ENCODE measurements at regions not wholly inside any gene's neighbourhood (a gene's known extent, or its start where the extent isn't known, plus 50 kb on each side); places are given as distances from the start of the nearest gene placed in this dataset.

GRCh38 chr5:61596265-61596664 lies 264.2 kb downstream of the ZSWIM6 start:
- Histone ChIP-seq H3K4me3 (no peak overlapping the region), H3K9me3 (no peaks in the 10 kb centered on the region), H3K36me3 (no peaks in the 10 kb centered on the region), H3K27me3 (no peaks in the 10 kb centered on the region), H3K4me1 (peaks cover 0 to 25% (median 3%) of the 10 kb centered on the region in 4 donors), H3K27ac (no peak overlapping the region)
- DNase-seq, result no peak
- intact Hi-C loops (cut with DNase I), result no loop called here
- ATAC-seq, result peak; percentile 80 to 89 (median 81)
- 40% methylated on average over 1 of the region's 1 CpG for WGBS (ENCODE audit: insufficient coverage, low coverage, low lambda C conversion rate, missing lambda C conversion rate)
- TF ChIP-seq, protein P1, sequence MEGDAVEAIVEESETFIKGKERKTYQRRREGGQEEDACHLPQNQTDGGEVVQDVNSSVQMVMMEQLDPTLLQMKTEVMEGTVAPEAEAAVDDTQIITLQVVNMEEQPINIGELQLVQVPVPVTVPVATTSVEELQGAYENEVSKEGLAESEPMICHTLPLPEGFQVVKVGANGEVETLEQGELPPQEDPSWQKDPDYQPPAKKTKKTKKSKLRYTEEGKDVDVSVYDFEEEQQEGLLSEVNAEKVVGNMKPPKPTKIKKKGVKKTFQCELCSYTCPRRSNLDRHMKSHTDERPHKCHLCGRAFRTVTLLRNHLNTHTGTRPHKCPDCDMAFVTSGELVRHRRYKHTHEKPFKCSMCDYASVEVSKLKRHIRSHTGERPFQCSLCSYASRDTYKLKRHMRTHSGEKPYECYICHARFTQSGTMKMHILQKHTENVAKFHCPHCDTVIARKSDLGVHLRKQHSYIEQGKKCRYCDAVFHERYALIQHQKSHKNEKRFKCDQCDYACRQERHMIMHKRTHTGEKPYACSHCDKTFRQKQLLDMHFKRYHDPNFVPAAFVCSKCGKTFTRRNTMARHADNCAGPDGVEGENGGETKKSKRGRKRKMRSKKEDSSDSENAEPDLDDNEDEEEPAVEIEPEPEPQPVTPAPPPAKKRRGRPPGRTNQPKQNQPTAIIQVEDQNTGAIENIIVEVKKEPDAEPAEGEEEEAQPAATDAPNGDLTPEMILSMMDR (IDR thresholded peaks at IDR 0.05), result no peak
- TF ChIP-seq POLR2A (IDR thresholded peaks at IDR 0.05), result no peak

GRCh38 chr5:61597684-61598083 lies 265.6 kb downstream of the ZSWIM6 start:
- TF ChIP-seq, protein P1 (IDR thresholded peaks at IDR 0.05), result no peak
- TF ChIP-seq POLR2A (IDR thresholded peaks at IDR 0.05), result no peak
- no peaks in the 10 kb centered on the region for H3K36me3 ChIP-seq
- intact Hi-C loops (cut with DNase I), result no loop called here

DNA sequence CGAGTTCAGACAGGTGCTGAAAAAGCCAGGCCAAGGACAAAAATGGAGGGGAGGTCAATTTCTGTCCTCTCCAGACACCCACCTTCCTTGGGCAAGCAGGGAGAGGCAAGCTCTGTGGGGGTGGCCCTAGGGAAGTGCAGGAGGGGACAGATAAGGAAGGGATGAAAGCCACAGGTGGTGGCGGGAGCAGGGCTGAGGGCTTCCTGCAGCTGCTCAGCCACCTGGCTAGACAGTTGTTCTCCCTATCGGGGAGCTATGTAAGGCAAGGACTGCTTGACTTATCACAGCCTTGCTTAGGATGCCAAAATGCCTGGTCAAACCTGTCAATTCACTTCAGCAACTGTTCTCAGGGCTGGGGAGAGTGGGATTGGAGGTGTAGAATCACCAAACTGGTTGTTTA lies 266.1 kb downstream of the ZSWIM6 start:
- intact Hi-C loops (cut with DNase I), result no loop called here
- ATAC-seq (no peak), DNase-seq (no peak)
- Histone ChIP-seq H3K9me3 (no peaks in the 10 kb centered on the region), H3K4me1 (peaks cover 0 to 25% (median 3%) of the 10 kb centered on the region in 4 donors), H3K4me3 (no peak overlapping the region), H3K36me3 (no peaks in the 10 kb centered on the region), H3K27ac (no peak overlapping the region), H3K27me3 (no peaks in the 10 kb centered on the region)
- WGBS (ENCODE audit: insufficient coverage, low coverage, low lambda C conversion rate, missing lambda C conversion rate), result 79% methylated on average over 2 of the region's 3 CpGs
- TF ChIP-seq POLR2A (IDR thresholded peaks at IDR 0.05), result no peak

More at GRCh38 chr5:61597684-61598083, 265.6 kb downstream of the ZSWIM6 start:
- H3K27me3 ChIP-seq, result no peaks in the 10 kb centered on the region
- DNase-seq (no peak), ATAC-seq (no peak)
- H3K4me1 ChIP-seq, result peaks cover 0 to 25% (median 3%) of the 10 kb centered on the region in 4 donors
- no peak overlapping the region for H3K4me3 ChIP-seq
- H3K27ac ChIP-seq, result no peak overlapping the region
- no peaks in the 10 kb centered on the region for H3K9me3 ChIP-seq

DNA sequence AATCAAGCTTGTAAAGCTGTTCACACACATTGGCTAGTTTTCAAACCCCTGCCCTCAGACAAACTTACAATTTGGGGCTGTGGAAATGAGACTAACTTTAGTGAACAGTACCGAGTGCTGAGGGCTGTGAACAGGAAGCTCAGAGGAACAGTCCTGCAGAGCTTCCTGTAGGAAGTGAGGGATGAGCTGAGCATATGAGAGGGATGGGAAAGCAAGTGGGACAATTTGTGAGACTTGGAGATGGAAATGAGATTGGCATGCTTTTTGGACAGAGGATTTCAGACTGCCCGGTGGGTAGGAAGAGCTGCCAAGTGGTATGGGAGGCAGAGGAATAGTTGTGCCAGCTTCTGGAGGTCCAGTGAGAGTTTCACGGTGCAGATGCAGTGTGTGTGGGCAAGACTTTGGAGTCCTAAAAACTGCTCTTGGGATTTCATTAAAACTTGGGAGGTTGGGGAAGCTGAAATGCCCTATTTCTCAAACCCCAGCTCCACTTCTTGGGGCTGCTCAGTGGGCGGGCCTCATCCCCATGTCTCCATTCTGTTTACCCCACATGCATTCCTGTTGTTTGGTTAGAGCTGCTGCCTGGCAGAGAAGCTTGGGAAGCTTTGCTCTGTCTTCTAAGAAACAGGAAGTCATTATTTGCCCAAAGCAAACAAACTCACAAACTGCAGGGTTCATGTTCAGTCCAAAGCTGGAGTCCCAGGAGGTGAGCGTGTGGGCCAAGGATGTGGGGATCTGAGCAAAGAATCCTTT lies 267.5 kb downstream of the ZSWIM6 start:
- DNase-seq, result peak in 1 of 3 donors; percentile 25
- no peak overlapping the region for H3K27ac ChIP-seq
- no peak overlapping the region for H3K4me3 ChIP-seq
- 29% methylated on average over 4 of the region's 5 CpGs for WGBS (ENCODE audit: insufficient coverage, low coverage, low lambda C conversion rate, missing lambda C conversion rate)
- no peaks in the 10 kb centered on the region for H3K9me3 ChIP-seq
- TF ChIP-seq, protein P1 (IDR thresholded peaks at IDR 0.05), result no peak
- TF ChIP-seq POLR2A (IDR thresholded peaks at IDR 0.05), result no peak
- peaks cover 0 to 25% (median 3%) of the 10 kb centered on the region in 4 donors for H3K4me1 ChIP-seq
- intact Hi-C loops (cut with DNase I), result no loop called here
- no peaks in the 10 kb centered on the region for H3K27me3 ChIP-seq
- H3K36me3 ChIP-seq, result no peaks in the 10 kb centered on the region
- peak; percentile 53 to 79 (median 77) for ATAC-seq

DNA sequence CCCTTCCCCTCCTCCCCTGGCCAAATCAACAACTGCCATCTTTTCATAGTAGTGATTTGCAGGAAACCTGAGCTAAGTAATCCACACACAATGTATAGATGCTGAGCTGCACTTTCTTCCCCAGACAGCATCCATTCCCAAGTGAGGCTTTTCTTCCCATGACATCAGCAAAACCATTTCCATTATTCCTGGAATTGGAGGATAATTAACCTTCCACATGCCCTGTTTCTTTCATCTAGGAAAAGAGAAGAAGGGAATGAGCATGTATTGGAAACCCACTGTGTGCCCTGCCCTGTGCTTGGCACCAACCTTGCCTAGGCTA lies 268.0 kb downstream of the ZSWIM6 start:
- peak in 1 of 4 donors; percentile 25 for ATAC-seq
- DNase-seq, result no peak
- Histone ChIP-seq H3K36me3 (no peaks in the 10 kb centered on the region), H3K9me3 (no peaks in the 10 kb centered on the region), H3K27ac (no peak overlapping the region), H3K27me3 (no peaks in the 10 kb centered on the region), H3K4me3 (no peak overlapping the region), H3K4me1 (peaks cover 0 to 25% (median 3%) of the 10 kb centered on the region in 4 donors)
- no peak for TF ChIP-seq POLR2A (IDR thresholded peaks at IDR 0.05)
- TF ChIP-seq, protein P1 (IDR thresholded peaks at IDR 0.05), result no peak
- intact Hi-C loops (cut with DNase I), result no loop called here
